Astrocyte (in vitro differentiated cells and primary cell): ENCODE measurements at regions not wholly inside any gene's neighbourhood (a gene's known extent, or its start where the extent isn't known, plus 50 kb on each side); places are given as distances from the start of the nearest gene placed in this dataset.

ENCODE experiments used
- DNase-seq: peaks from one replicate; pipeline ENCODE4 v3.0.0-alpha.2; 2010; ENCODE audit warnings: low read depth
- FAIRE-seq: peaks from 2 replicates; lab custom pipeline; 2011; peaks lifted over from hg19 to GRCh38; lab: Jason Lieb, UNC
- H2AFZ ChIP-seq: 2 replicates; pipeline ENCODE4 v1.6.0; 2012; ENCODE audit warnings: low read depth, low read length, inconsistent platforms
- H3K27ac ChIP-seq: 2 replicates; pipeline ENCODE4 v1.5.1; 2011; ENCODE audit warnings: low read depth, low read length, inconsistent platforms
- H3K27me3 ChIP-seq: 2 replicates; pipeline ENCODE4 v1.6.0; 2011; ENCODE audit warnings: low read length, inconsistent platforms; ENCODE audit not compliant: insufficient read depth
- H3K36me3 ChIP-seq: 2 replicates; pipeline ENCODE4 v1.5.1; 2011; ENCODE audit warnings: low read length, inconsistent platforms; ENCODE audit not compliant: insufficient read depth
- H3K4me1 ChIP-seq: 2 replicates; pipeline ENCODE4 v1.5.1; 2011; ENCODE audit warnings: low read length, inconsistent platforms; ENCODE audit not compliant: insufficient read depth
- H3K4me2 ChIP-seq: 2 replicates; pipeline ENCODE4 v1.6.0; 2012; ENCODE audit warnings: low read length, inconsistent platforms
- H3K4me3 ChIP-seq: 2 replicates; pipeline ENCODE4 v1.5.1; 2011; ENCODE audit warnings: low read depth, mild to moderate bottlenecking, low read length, inconsistent platforms; ENCODE audit not compliant: insufficient read depth
- H3K79me2 ChIP-seq: 2 replicates; pipeline ENCODE4 v1.6.0; 2012; ENCODE audit warnings: mild to moderate bottlenecking, low read length, inconsistent platforms; ENCODE audit not compliant: insufficient read depth
- H3K9ac ChIP-seq: 2 replicates; pipeline ENCODE4 v1.6.0; 2012; ENCODE audit warnings: mild to moderate bottlenecking, low read length, inconsistent platforms
- H3K9me3 ChIP-seq: 2 replicates; pipeline ENCODE4 v1.5.1; 2012; ENCODE audit warnings: low read depth, mild to moderate bottlenecking, low read length, inconsistent platforms; ENCODE audit not compliant: insufficient read depth
- H4K20me1 ChIP-seq: 2 replicates; pipeline ENCODE4 v1.6.0; 2012; ENCODE audit warnings: low read length, inconsistent platforms; ENCODE audit not compliant: insufficient read depth
- H3K27ac Mint-ChIP-seq: one replicate; pipeline ENCODE4 v1.8.0; 2021; ENCODE audit warnings: mild to moderate bottlenecking, mixed read lengths; ENCODE audit not compliant: unreplicated experiment
- H3K27me3 Mint-ChIP-seq: one replicate; pipeline ENCODE4 v1.8.0; 2021; ENCODE audit warnings: low read depth, mixed read lengths; ENCODE audit not compliant: unreplicated experiment
- H3K36me3 Mint-ChIP-seq: one replicate; pipeline ENCODE4 v1.8.0; 2021; ENCODE audit warnings: low read depth, mixed read lengths; ENCODE audit not compliant: unreplicated experiment
- H3K4me1 Mint-ChIP-seq: one replicate; pipeline ENCODE4 v1.8.0; 2021; ENCODE audit warnings: low read depth, mixed read lengths; ENCODE audit not compliant: unreplicated experiment
- H3K4me3 Mint-ChIP-seq: one replicate; pipeline ENCODE4 v1.8.0; 2021; ENCODE audit warnings: mild to moderate bottlenecking, moderate library complexity, mixed read lengths; ENCODE audit not compliant: unreplicated experiment
- H3K9me3 Mint-ChIP-seq: one replicate; pipeline ENCODE4 v1.8.0; 2021; ENCODE audit warnings: mild to moderate bottlenecking, mixed read lengths; ENCODE audit not compliant: unreplicated experiment
- CTCF ChIP-seq: IDR thresholded peaks from 2 replicates; pipeline ENCODE4 v1.5.1; 2011; ENCODE audit warnings: low read depth, mild to moderate bottlenecking, inconsistent platforms, low read length, moderate library complexity; ENCODE audit not compliant: insufficient read depth
- EZH2 ChIP-seq: IDR thresholded peaks from 2 replicates; pipeline ENCODE4 v1.6.1; 2012; ENCODE audit warnings: mild to moderate bottlenecking, low read length, inconsistent platforms; ENCODE audit not compliant: insufficient read depth

- Histone ChIP-seq H3K9me3 (no peaks in the 10 kb centered on the region), H3K9ac (no peak overlapping the region), H3K4me2 (no peak overlapping the region), H3K4me1 (no peaks in the 10 kb centered on the region), H4K20me1 (no peaks in the 10 kb centered on the region), H2AFZ (no peak overlapping the region), H3K27ac (no peak overlapping the region), H3K27me3 (no peaks in the 10 kb centered on the region), H3K79me2 (no peaks in the 10 kb centered on the region), H3K36me3 (no peaks in the 10 kb centered on the region), H3K4me3 (no peak overlapping the region)
- H3K27ac Mint-ChIP-seq = no peak overlapping the region
- no peak overlapping the region for H3K4me3 Mint-ChIP-seq
- FAIRE-seq (no peak), DNase-seq (no peak)
- TF ChIP-seq CTCF (no peak), EZH2 (no peak)
- no peaks in the 10 kb centered on the region for H3K27me3 Mint-ChIP-seq
- H3K36me3 Mint-ChIP-seq = no peaks in the 10 kb centered on the region
- H3K9me3 Mint-ChIP-seq = peaks cover 1% of the 10 kb centered on the region
- no peaks in the 10 kb centered on the region for H3K4me1 Mint-ChIP-seq
These were observed 208.1 kb upstream of the TET2 start for GRCh38 chr4:104938624-104939023.

- Mint-ChIP-seq H3K27ac (no peak overlapping the region), H3K9me3 (no peaks in the 10 kb centered on the region), H3K4me1 (no peaks in the 10 kb centered on the region), H3K4me3 (no peak overlapping the region), H3K36me3 (no peaks in the 10 kb centered on the region), H3K27me3 (no peaks in the 10 kb centered on the region)
- Histone ChIP-seq H4K20me1 (no peaks in the 10 kb centered on the region), H2AFZ (no peak overlapping the region), H3K9ac (no peak overlapping the region), H3K4me2 (no peak overlapping the region), H3K27me3 (no peaks in the 10 kb centered on the region), H3K4me3 (no peak overlapping the region), H3K9me3 (no peaks in the 10 kb centered on the region), H3K4me1 (no peaks in the 10 kb centered on the region), H3K27ac (no peak overlapping the region), H3K36me3 (no peaks in the 10 kb centered on the region), H3K79me2 (no peaks in the 10 kb centered on the region)
- TF ChIP-seq CTCF (no peak), EZH2 (no peak)
- no peak for DNase-seq
- no peak for FAIRE-seq
These were observed 205.7 kb upstream of the TET2 start for GRCh38 chr4:104940927-104941326.

DNA sequence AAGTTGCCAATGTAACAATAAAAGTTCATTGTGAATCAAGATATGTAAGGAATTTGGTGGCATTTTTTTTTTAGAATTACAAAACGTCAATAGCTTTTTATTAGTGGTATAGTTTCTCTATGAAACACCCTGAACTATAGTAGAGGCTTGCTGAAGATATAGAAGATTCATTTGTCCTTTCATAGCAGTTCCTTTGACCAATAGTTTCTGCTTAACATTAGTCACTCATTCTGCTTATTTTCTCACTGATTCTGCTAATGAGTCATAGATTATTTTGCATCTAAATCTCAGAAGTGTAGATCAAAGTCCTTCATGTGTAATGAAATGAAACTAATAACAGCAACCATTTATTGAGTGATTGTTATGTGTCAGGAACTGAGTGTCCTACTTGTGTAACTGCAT, 205.0 kb upstream of the TET2 start:
- Mint-ChIP-seq H3K36me3 (no peaks in the 10 kb centered on the region), H3K27me3 (no peaks in the 10 kb centered on the region)

More for the DNA sequence above, 205.0 kb upstream of the TET2 start:
- TF ChIP-seq EZH2 (no peak), CTCF (no peak)
- Histone ChIP-seq H3K9ac (no peak overlapping the region), H3K4me1 (no peaks in the 10 kb centered on the region), H4K20me1 (no peaks in the 10 kb centered on the region), H2AFZ (no peak overlapping the region), H3K4me3 (no peak overlapping the region), H3K79me2 (no peaks in the 10 kb centered on the region), H3K4me2 (no peak overlapping the region), H3K36me3 (no peaks in the 10 kb centered on the region), H3K27ac (no peak overlapping the region), H3K9me3 (no peaks in the 10 kb centered on the region), H3K27me3 (no peaks in the 10 kb centered on the region)
- FAIRE-seq (no peak), DNase-seq (peak; percentile 24)
- Mint-ChIP-seq H3K4me3 (no peak overlapping the region), H3K27ac (no peak overlapping the region), H3K4me1 (no peaks in the 10 kb centered on the region), H3K9me3 (no peaks in the 10 kb centered on the region)
